Skin epidermis (tissue), 12 donors: ENCODE measurements at regions not wholly inside any gene's neighbourhood (a gene's known extent, or its start where the extent isn't known, plus 50 kb on each side); places are given as distances from the start of the nearest gene placed in this dataset.

ENCODE experiments used
- H3K27ac ChIP-seq, 21 experiments: fragments of 200-600 bp; sonication (generic) in 11 of 21; one replicate each; pipeline ENCODE4 v1.5.0; 2020; ENCODE audit warnings: mild to moderate bottlenecking in 3 of 21, inconsistent platforms in 2 of 21, moderate library complexity in 2 of 21
- H3K4me3 ChIP-seq, 7 experiments: fragments of 200-600 bp; sonication (generic) in 2 of 7; one replicate each; pipeline ENCODE4 v1.5.0; 2020; ENCODE audit warnings: inconsistent platforms in 2 of 7, mild to moderate bottlenecking in 2 of 7, moderate library complexity in 1 of 7

DNA sequence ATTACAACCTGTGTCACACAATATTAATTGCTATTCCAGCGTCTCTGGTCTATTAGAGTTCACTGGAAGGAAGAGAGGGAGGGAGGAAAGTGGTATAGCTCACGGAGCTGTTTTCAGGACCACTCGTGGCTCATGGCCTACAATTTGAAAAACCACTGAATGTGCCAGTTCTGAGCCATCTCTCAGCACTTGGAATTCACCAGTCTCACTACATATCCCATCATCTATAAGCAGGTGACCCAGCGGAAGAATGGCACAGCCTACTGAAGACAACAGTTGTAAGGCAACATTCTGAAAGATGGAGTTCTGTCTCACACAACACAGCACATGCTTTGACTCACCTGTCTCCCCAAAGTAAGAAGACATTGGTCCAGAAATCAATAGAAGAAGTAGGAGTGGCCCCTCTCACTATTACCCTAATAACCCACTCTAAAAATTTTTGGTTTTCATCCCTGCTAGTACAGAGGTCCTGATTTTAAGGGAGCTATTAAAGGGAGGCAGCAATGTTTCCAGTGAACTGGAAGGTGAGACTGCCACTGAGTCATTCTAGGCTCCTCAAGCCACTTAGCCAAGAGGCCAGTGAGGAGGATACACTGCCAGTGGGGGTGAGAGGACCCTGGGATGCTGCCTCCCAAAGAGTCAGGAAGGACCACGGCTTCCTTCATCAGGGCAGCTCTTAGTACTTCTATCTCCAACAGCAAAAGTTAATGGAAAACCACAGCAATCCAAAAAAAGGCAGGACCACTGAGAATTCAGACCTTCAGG is 50.0 kb upstream of the DOCK9 start:
- Histone ChIP-seq H3K27ac (no peak overlapping the region), H3K4me3 (no peak overlapping the region)

- no peak overlapping the region for H3K4me3 ChIP-seq
- no peak overlapping the region for H3K27ac ChIP-seq
Measured at GRCh38 chr13:99028890-99029289, 51.0 kb upstream of the DOCK9 start.

- H3K4me3 ChIP-seq, result no peak overlapping the region
- no peak overlapping the region for H3K27ac ChIP-seq
Measured at GRCh38 chr13:99029576-99029975, 51.7 kb upstream of the DOCK9 start.

- no peak overlapping the region for H3K27ac ChIP-seq
- no peak overlapping the region for H3K4me3 ChIP-seq
Measured at GRCh38 chr13:99030326-99030725, 52.5 kb upstream of the DOCK9 start.

DNA sequence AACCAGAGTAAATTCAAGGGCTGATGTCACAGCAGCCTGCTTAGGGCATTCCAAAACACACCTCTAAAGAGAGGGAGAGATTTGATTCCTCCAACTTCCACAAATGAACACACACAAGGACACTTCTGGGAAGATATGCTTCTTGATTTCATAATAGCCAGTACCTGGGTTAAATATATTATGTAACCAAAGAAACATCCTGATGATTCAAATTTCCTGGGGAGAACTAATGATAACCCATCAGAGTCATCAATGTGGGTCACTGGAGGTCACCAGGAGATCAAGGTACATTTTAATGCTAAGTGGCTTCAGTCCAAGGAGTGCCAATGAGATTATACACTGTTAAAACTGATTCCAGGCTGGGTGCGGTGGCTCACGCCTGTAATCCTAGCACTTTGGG is 54.0 kb upstream of the DOCK9 start:
- H3K27ac ChIP-seq, result peak overlapping the region in 2 of 21 experiments; percentile 24 to 44

GRCh38 chr13:99033814-99034213 is 56.0 kb upstream of the DOCK9 start:
- H3K27ac ChIP-seq, result no peak overlapping the region
- no peak overlapping the region for H3K4me3 ChIP-seq

More for the DNA sequence above, 54.0 kb upstream of the DOCK9 start:
- no peak overlapping the region for H3K4me3 ChIP-seq

GRCh38 chr13:99034333-99035085 is 56.6 kb upstream of the DOCK9 start:
- Histone ChIP-seq H3K4me3 (no peak overlapping the region), H3K27ac (no peak overlapping the region)

DNA sequence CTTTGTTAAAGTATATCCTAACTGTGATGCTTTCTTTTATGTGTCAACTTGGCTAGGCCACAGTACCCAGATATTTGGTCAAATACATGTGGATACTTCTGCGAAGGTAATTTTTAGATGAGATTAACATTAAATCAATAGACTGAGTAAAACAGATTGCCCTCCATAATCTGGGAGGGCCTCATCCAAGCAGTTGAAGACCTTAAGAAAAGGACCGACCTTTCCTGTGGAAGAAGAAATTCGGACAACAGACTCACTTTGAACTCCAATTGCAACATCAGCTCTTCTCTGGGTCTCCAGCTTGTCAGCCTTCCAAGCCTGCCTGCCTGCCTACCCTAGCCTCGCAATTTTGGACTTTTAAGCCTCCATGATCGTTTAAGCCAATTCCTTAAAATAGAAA is 57.9 kb upstream of the DOCK9 start:
- H3K27ac ChIP-seq, result no peak overlapping the region

DNA sequence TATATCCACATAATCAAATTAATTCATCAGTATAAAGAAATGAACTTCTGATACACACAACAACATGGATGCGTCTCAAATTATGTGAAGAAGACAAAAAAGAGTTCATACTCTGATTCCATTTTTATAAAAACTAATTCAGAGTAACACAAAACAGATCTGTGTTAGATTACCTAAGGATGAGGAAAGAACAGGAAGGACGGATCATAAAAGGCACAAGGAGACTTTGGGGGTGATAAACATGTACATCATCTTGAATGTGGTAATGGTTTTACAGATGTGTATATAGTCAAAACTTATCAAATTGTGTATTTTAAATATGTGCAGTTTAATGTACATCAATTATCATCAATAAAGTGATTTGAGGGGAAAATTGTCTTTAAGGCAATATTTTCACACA is 59.9 kb upstream of the DOCK9 start:
- Histone ChIP-seq H3K4me3 (no peak overlapping the region), H3K27ac (no peak overlapping the region)

More for the DNA sequence above, 57.9 kb upstream of the DOCK9 start:
- H3K4me3 ChIP-seq, result no peak overlapping the region

- H3K4me3 ChIP-seq, result no peak overlapping the region
- H3K27ac ChIP-seq, result no peak overlapping the region
Measured at GRCh38 chr13:99039718-99040280, 61.9 kb upstream of the DOCK9 start.

DNA sequence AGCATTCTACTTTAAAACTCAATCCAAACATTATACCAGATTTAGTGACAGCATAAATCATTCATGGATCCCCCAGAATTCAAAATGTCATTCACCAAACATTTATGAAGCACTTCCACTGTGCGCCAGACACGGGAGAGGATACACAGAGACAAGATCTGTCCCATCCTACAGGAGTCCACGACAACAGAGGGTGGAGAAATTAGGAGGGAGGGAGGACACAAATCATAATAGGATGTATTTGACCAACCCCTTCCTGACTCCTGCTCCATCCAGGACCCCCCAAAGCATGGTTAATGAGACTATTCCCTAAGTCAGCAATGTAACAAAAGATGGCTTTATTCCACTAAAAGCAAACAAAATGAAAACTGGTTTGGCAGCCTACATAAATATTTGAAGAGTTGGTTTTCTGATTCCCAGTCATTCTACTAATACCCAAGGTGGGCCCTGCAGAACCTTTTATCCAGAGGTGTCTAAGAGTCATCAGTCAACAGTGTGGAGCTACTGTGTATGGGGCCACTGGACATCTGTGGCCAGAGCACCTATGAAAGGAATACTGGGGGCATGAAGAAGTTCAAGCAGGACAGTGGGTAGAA is 62.8 kb upstream of the DOCK9 start:
- Histone ChIP-seq H3K27ac (peak overlapping the region in 1 of 21 experiments; percentile 42), H3K4me3 (no peak overlapping the region)

- peak overlapping the region in 2 of 21 experiments; percentile 20 to 42 for H3K27ac ChIP-seq
Measured at GRCh38 chr13:99041337-99041736, 63.5 kb upstream of the DOCK9 start.

GRCh38 chr13:99041788-99042187 is 63.9 kb upstream of the DOCK9 start:
- Histone ChIP-seq H3K4me3 (no peak overlapping the region), H3K27ac (peak overlapping the region in 3 of 21 experiments; percentile 20 to 42 (median 20))

More at GRCh38 chr13:99041337-99041736, 63.5 kb upstream of the DOCK9 start:
- H3K4me3 ChIP-seq, result no peak overlapping the region

- peak overlapping the region in 5 of 21 experiments; percentile 12 to 42 (median 24) for H3K27ac ChIP-seq
- H3K4me3 ChIP-seq, result no peak overlapping the region
Measured at GRCh38 chr13:99042521-99043250, 64.8 kb upstream of the DOCK9 start.

GRCh38 chr13:99043831-99044231 is 66.0 kb upstream of the DOCK9 start:
- Histone ChIP-seq H3K4me3 (no peak overlapping the region), H3K27ac (peak overlapping the region in 3 of 21 experiments; percentile 24 to 73 (median 37))

DNA sequence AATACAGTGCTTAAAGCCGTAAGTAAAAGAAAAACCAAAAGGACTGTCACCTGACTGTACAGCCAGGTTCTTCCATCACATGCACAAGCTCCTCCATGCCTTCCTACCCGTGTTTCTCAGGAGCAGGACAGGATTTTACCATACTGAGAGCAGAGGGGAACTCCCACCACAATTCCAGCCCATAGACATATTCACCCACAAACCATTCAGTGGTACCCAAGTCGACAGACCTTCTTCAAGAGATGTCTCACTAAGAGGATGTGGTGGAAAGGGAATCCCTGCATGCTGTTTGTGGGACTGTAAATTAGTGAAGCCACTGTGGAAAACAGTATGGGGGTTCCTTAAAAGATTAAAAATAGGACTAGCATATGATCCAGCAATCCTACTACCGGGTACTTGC is 66.9 kb upstream of the DOCK9 start:
- H3K27ac ChIP-seq, result peak overlapping the region in 2 of 21 experiments; percentile 37 to 73
- H3K4me3 ChIP-seq, result no peak overlapping the region

DNA sequence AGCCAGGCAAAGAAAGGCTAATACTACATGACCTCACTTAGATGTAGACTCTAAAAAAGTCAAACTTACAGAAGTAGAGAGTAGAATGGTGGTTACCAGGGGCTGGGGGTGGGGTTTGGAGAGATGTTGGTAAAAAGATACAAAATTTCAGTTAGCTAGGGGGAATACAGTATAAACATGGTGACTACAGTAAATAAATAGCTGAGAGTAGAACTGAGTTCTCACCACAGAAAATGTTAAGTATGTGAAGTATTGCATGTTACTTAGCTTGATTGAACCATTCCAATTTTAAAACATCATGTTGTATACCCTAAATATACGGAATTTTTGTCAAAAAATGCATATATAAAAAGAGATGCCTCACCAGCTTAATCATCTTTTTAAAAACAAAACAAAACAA is 67.5 kb upstream of the DOCK9 start:
- Histone ChIP-seq H3K27ac (peak overlapping the region in 11 of 21 experiments; percentile 1 to 84 (median 63)), H3K4me3 (no peak overlapping the region)

- H3K27ac ChIP-seq, result peak overlapping the region in 20 of 21 experiments; percentile 6 to 84 (median 60)
- H3K4me3 ChIP-seq, result no peak overlapping the region
Measured at GRCh38 chr13:99046851-99047250, 69.0 kb upstream of the DOCK9 start.

- Histone ChIP-seq H3K27ac (peak overlapping the region in 14 of 21 experiments; percentile 11 to 78 (median 45)), H3K4me3 (no peak overlapping the region)
Measured at GRCh38 chr13:99050983-99051488, 73.2 kb upstream of the DOCK9 start.
